Left kidney (tissue), 1 donor: ENCODE measurements at regions not wholly inside any gene's neighbourhood (a gene's known extent, or its start where the extent isn't known, plus 50 kb on each side); places are given as distances from the start of the nearest gene placed in this dataset.

ENCODE experiments used
- DNase-seq: peaks from one replicate; pipeline ENCODE4 v3.0.0-alpha.2; 2013

GRCh38 chr5:39750661-39751060, 325.9 kb upstream of the DAB2 start:
- DNase-seq: no peak

- no peak for DNase-seq
These were observed 318.1 kb upstream of the DAB2 start for GRCh38 chr5:39742916-39743315.

DNA sequence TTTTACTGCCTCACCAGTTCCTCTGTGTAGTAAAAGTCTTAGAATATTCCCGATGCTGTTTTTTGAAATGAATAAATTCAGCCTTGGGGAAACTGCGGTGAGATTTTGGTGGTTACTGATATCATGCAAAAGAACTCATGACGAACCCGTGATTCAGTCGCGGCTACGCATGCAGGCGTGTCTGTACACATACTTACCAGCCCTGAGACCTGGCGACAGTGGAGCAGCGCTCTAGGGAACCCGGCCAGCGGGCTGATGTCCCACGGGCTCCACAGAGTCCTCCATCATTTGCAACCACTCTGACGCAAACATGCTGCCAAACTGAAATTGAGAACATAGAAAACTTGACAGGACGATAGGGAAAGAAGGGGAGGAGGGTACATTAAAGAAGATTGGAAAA, 315.6 kb upstream of the DAB2 start:
- no peak for DNase-seq

GRCh38 chr5:39732166-39732565, 307.4 kb upstream of the DAB2 start:
- DNase-seq: no peak

GRCh38 chr5:39730699-39731098, 305.9 kb upstream of the DAB2 start:
- DNase-seq: no peak

DNA sequence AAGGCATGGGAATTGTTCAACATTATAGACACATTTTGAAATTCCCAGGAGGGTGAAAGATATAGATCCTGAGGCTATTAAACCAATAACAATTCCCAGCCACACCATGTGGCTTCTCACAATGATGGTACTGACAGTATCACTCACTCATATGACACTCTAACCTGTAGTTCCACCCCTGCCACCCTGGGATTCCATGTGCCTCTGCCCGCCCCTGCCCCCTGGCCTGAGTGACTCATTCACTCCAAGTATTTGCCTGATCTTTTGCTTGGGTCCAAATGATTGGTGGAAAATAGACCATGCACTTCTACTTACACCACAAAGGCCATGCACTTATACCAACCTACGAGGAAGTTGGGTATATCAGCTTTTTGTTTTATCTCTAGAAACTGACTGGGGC, 305.2 kb upstream of the DAB2 start:
- DNase-seq: no peak

DNA sequence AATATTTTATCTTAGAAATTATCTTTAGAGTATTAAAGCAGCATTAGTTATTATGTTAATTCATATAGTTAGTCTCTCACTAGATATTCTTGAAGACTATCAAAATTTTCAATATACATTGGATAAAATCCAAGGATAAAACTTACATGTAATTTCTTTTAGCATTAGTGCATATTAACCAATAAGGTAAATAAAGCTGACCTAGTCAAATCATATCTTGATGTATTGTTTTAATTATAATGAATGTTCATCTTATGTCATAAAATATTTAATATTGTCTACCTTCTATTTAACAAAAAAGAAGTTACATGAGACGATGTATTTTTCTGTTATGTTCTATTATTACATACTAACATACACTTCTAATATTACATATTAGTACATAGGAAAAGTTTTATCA, 301.7 kb upstream of the DAB2 start:
- no peak for DNase-seq

- DNase-seq: no peak
These were observed 296.6 kb upstream of the DAB2 start for GRCh38 chr5:39721394-39721793.

DNA sequence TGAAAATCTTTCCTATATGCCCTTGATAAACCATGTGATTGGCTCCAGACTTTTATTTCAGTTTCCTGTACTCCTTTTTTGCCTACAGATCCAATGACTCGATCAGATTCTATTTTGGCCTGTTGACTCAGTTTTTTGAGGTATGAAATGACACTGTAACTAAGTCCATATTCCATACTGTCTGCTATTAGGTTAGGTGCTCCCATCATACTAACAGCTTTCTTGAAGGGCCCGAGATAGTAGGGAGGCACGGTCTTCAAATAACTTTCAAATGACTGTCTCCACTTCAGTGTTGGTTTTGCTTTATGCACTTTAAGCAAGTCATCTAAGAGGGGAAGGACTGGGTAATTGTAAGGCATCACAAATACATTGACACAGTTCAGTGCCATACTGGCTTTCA, 295.4 kb upstream of the DAB2 start:
- DNase-seq: no peak

GRCh38 chr5:39717176-39717897, 292.6 kb upstream of the DAB2 start:
- no peak for DNase-seq

DNA sequence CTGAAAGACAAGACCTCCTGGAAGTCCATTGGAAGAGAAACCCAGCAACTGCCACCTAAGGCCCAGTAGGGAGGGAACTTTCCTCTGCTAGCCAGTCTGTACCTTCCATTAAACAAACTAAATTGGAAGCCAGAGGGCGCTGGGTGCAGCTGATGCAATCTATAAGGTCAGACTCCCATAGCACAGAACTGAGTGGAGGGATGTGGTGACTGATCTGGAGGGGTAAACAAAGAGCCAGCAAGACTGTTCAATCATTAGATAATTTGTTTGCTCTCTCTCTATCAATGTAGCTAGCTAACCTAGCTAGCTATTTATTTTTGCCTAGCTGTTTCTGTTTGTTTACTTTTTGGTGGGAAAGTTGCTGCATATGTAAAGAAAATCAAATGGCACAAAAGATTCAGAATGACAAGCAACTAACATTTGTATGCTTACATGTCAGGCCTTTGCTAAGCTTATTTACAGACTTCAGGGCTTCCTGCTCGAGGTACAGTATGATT, 291.8 kb upstream of the DAB2 start:
- DNase-seq: no peak

DNA sequence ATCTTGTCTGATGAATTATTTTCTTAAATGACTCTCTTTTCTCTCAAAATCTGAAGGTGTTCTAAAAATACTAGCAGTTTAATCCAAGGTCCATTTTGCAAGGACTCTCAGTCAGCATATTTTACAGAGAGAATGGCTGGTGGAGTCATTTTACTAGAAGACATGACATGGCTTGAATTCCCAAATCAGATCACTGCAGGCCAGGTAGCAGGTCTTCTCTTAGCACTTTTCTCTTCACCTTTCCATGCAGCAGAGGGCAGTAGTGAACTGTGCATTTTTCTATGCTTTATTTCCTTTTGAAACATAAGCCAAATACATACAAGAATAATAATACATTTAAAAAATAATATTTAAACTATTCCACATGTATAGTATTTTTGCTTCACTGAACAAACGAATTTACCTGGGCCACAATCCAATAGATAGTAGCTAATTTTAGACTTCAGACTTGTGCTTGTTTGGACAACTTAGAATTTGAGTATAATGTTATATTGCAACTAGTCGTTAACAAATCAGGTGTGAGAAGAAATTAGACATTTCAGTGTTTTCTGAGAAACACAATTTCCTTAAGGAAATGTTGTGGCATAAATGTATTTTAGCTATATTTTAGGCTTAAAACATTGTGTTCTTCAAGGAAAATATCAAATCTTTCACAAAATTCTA, 289.4 kb upstream of the DAB2 start:
- peak; percentile 65 for DNase-seq

GRCh38 chr5:39713250-39713916, 288.6 kb upstream of the DAB2 start:
- DNase-seq: no peak

DNA sequence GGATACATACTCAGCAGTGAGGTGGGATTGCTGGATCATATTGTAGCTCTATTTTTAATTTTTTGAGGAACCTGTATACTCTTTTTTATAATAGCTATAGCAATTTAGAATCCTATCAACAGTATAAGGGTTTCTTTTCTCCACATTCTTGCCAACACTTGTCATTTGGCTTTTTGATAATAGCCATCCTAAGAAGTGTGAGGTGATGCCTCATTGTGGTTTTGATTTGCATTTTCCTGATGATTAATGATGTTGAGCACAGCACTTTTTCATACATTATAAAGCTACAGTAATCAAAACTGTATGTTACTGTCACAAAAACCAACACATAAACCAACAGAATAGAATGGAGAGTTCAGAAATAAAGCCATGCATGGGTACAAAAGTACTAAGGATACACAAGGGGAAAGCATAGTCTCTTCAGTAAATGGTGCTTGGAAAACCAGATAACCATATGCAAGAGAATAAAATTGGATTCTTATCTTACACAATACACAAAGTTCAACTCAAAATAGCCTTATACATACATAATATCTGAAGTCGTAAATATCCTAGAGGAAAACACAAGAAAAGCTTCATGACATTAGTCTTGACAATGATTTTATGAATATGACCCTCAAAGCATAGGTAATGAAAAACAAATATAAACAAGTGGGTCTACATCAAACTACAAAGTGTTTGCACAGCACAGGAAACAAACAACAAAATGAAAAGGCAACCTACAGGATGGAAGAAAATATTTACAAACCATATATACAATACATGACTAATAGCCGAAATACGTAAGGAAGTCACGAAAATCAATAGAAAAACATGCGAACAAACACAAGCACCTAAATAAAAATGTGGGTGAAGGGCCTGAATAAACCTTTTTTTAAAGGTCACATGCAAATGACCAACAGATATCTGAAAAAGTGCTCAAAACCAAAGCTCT, 287.8 kb upstream of the DAB2 start:
- no peak for DNase-seq

DNA sequence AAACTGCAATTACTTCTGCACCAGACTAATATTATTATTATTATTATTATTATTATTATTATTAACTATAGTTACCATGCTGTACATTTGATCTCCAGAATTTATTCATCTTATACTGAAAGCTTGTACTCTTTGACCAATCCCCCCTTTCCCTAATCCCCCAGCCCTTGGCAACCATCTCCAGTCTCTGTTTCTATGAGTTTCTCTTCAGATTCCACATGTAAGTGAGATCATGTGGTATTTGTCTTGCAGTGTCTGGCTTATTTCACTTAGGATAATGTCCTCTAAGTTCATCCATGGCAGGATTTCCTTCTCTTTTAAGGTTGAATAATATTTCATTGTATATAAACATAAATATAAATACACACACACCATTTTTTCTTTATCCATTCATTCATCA, 287.0 kb upstream of the DAB2 start:
- no peak for DNase-seq

- DNase-seq: no peak
These were observed 284.3 kb upstream of the DAB2 start for GRCh38 chr5:39709032-39709431.

- no peak for DNase-seq
These were observed 278.1 kb upstream of the DAB2 start for GRCh38 chr5:39702928-39703327.

DNA sequence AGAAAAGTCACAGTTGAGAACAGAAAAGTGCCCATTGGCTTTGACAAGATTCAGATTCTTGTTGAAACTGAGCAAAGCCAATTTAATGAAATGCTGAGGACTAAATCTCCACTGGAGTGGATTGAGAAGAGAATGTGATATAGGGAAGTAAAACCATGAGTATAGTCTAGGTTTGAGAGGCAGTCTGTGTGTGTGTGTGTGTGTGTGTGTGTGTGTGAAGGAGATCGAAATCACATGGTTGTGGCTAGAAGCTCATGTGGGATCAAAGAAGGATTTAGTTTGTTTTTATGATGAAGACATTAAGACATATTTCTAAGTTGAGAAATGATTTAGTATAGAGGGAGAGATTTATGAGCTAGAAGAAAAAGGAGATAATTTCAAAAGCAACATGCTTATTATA, 275.7 kb upstream of the DAB2 start:
- DNase-seq: no peak

DNA sequence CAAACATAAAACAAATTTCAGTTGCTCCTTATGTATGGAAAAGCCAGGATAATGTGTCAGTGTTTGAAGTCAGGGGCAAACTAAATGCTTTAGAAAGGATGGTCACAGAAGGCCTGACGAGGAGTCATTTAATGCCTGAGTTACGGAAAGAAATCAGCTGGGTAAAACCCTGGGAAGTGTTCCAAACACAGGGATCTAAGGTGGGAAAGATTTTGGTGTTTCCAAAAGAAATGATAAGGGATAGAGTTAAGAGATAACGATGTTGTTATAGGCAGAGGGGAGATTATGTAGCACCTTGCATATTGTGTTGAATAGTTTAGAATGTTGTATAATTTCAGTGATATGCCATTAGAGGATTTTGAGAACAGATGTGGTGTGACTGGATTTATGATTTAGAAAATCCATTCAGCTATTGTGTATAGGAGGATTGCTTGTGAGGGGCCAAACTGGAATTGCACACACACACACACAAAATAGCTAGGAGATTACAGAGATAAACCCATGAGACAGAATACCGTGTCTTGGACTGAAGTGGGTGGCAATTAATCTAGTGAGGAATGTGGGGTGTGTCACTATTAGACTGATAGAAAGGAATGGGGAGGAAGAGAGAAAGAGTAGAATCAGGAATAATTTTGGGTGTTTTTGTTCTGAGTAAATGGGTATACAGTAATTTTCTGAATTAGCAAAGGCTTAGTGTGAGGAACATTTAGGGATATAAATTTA, 274.2 kb upstream of the DAB2 start:
- no peak for DNase-seq

DNA sequence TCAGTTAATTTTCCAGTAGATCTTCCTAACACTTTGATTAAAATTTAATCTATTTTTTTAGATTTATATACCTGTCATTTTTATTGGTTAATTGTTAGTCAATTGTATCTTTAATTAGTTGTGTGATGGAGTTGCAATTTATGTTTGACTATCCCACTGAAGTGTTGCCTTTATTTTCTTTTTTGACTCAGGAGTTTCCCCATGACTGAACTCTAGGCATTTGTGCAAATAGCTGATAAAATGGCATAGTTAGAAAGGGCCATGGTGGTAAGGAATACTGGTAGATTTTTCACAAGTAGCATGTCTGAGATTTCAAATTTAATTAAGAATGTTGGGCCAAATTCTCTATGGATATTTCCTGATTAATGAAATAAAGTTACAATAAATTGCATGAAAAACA, 273.1 kb upstream of the DAB2 start:
- DNase-seq: no peak

GRCh38 chr5:39696672-39697398, 272.1 kb upstream of the DAB2 start:
- DNase-seq: no peak
